OCI-LY3 (cell line): ENCODE measurements at regions not wholly inside any gene's neighbourhood (a gene's known extent, or its start where the extent isn't known, plus 50 kb on each side); places are given as distances from the start of the nearest gene placed in this dataset.

Source experiments
- CTCF ChIP-seq: fragments of 200-600, 300-600 bp; sonication (generic); IDR thresholded peaks from 2 replicates; pipeline ENCODE4 v1.5.1; 2014; ENCODE audit warnings: antibody characterized with exemption, low read length, low read depth
- EZH2phosphoT487 ChIP-seq: fragments of 200-600 bp; shearing (Covaris generic); IDR thresholded peaks from 2 replicates; pipeline ENCODE4 v1.6.1; 2018; ENCODE audit warnings: antibody characterized with exemption, mixed run types, low read depth

- no peak for TF ChIP-seq CTCF
- TF ChIP-seq EZH2phosphoT487, result no peak
Measured at GRCh38 chr2:224102991-224103390, 63.9 kb upstream of the SERPINE2 start.
